GM19238 (cell line): ENCODE measurements at regions not wholly inside any gene's neighbourhood (a gene's known extent, or its start where the extent isn't known, plus 50 kb on each side); places are given as distances from the start of the nearest gene placed in this dataset.

ENCODE experiments used
- DNase-seq: peaks from one replicate; pipeline ENCODE4 v3.0.0; 2011; ENCODE audit warnings: low spot score; ENCODE audit not compliant: insufficient read length

- no peak for DNase-seq
Observed at GRCh38 chr4:31097999-31098398, 377.8 kb downstream of the PCDH7 start.

- DNase-seq, result no peak
Observed at GRCh38 chr4:31100536-31100935, 380.4 kb downstream of the PCDH7 start.

- no peak for DNase-seq
Observed at GRCh38 chr4:31104043-31104442, 383.9 kb downstream of the PCDH7 start.

- no peak for DNase-seq
Observed at GRCh38 chr4:31104577-31104976, 384.4 kb downstream of the PCDH7 start.

GRCh38 chr4:31106419-31106818 is 386.2 kb downstream of the PCDH7 start:
- no peak for DNase-seq

- no peak for DNase-seq
Observed at GRCh38 chr4:31107362-31107761, 387.2 kb downstream of the PCDH7 start.

- DNase-seq, result no peak
Observed at GRCh38 chr4:31108762-31109161, 388.6 kb downstream of the PCDH7 start.

GRCh38 chr4:31111790-31112189 is 391.6 kb downstream of the PCDH7 start:
- DNase-seq, result no peak

GRCh38 chr4:31114816-31115215 is 394.6 kb downstream of the PCDH7 start:
- DNase-seq, result no peak

GRCh38 chr4:31124008-31124585 is 403.9 kb downstream of the PCDH7 start:
- no peak for DNase-seq

GRCh38 chr4:31125061-31125460 is 404.9 kb downstream of the PCDH7 start:
- no peak for DNase-seq

- DNase-seq, result no peak
Observed at GRCh38 chr4:31125496-31125895, 405.3 kb downstream of the PCDH7 start.

GRCh38 chr4:31126881-31127398 is 406.8 kb downstream of the PCDH7 start:
- DNase-seq, result no peak

- DNase-seq, result no peak
Observed at GRCh38 chr4:31130930-31131329, 410.8 kb downstream of the PCDH7 start.

- DNase-seq, result no peak
Observed at GRCh38 chr4:31134720-31135119, 414.6 kb downstream of the PCDH7 start.

- DNase-seq, result no peak
Observed at GRCh38 chr4:31139767-31140166, 419.6 kb downstream of the PCDH7 start.

GRCh38 chr4:31141095-31141831 is 421.1 kb downstream of the PCDH7 start:
- DNase-seq, result no peak

GRCh38 chr4:31141832-31142142 is 421.6 kb downstream of the PCDH7 start:
- DNase-seq, result no peak

- DNase-seq, result no peak
Observed at GRCh38 chr4:31146366-31146765, 426.2 kb downstream of the PCDH7 start.

- no peak for DNase-seq
Observed at GRCh38 chr4:31148990-31149389, 428.8 kb downstream of the PCDH7 start.

- DNase-seq, result no peak
Observed at GRCh38 chr4:31156221-31156620, 436.1 kb downstream of the PCDH7 start.

- DNase-seq, result no peak
Observed at GRCh38 chr4:31160146-31160545, 440.0 kb downstream of the PCDH7 start.

- DNase-seq, result no peak
Observed at GRCh38 chr4:31169846-31170245, 449.7 kb downstream of the PCDH7 start.
